NCI-H460 (cell line): ENCODE measurements at regions not wholly inside any gene's neighbourhood (a gene's known extent, or its start where the extent isn't known, plus 50 kb on each side); places are given as distances from the start of the nearest gene placed in this dataset.
"Not testable (repeated sequence)": the region's sequence is repeated elsewhere in the genome, so short reads cannot be mapped to it uniquely, and the experiment has no call there.

ENCODE experiments used
- DNase-seq: peaks from one replicate; pipeline ENCODE4 v3.0.0-alpha.2; 2016; ENCODE audit warnings: low read depth; ENCODE audit errors: extremely low read depth

DNA sequence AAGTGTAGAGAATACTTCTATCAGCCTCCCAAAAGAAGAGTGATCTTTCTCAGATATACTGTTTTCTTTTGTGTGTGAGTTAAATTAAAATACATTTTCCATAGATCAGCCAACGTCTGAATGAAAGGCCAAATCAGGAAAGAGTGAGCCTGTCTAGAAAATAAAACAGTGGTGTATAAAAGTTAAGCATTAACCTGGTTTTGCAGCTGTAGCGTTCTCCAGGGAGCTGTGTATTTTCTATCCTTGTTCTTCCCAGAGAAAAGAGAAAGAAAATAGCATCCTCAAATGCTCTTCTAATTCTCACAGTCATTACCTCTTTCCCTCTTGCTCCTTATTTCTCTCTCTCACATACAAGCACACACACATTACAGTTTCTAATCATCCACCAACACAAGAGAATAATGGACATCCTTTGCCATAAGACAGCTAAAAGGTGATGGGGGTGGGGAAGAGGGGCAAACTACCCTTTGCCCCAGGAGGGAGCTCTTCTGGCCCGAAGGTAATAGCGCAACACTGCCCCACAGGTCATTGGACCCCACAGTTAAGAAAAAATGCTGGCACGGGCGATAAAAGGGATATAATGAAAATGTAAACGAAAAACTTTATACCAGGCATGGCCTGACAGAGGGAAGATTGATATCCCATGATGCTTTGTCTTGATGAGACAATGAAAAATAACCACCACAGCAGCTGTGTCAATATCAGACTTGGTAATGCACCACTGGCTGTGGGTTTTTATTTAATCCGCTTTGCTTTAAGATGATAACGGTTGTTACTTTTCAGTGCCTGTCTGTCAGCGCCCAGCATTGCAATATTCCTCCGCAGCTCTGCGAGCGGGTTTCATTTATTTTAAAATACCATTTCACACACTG is 150.3 kb downstream of the NUF2 start:
- DNase-seq = no peak

- DNase-seq = no peak
Observed at GRCh38 chr1:163472651-163473248, 151.0 kb downstream of the NUF2 start.

DNA sequence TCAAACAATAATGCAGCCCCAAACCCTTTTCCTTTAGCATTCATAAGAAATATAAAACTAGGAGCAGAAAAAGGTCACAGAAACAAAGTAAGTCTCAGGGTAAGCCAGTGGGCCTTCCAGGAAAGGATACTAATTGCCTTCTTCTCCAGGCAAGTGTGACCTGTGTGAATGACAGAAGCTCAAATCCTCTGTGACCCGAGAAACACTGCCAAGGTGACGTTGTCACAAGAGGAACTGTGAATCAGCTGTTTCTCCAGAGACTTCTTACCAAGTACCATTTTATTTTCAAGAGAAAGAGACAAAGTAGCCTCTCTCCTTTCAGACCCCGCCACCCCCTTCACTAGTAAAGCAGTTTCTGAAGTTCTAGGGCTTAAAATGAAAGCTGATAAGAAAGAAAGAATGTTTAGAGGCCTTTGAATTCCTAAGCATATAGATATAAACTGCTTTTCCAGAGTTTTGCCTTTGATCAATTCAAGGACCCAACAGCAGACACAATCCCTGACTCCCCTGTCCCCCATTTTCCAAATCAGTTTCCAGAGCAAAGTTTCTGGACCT is 155.6 kb downstream of the NUF2 start:
- DNase-seq = no peak

DNA sequence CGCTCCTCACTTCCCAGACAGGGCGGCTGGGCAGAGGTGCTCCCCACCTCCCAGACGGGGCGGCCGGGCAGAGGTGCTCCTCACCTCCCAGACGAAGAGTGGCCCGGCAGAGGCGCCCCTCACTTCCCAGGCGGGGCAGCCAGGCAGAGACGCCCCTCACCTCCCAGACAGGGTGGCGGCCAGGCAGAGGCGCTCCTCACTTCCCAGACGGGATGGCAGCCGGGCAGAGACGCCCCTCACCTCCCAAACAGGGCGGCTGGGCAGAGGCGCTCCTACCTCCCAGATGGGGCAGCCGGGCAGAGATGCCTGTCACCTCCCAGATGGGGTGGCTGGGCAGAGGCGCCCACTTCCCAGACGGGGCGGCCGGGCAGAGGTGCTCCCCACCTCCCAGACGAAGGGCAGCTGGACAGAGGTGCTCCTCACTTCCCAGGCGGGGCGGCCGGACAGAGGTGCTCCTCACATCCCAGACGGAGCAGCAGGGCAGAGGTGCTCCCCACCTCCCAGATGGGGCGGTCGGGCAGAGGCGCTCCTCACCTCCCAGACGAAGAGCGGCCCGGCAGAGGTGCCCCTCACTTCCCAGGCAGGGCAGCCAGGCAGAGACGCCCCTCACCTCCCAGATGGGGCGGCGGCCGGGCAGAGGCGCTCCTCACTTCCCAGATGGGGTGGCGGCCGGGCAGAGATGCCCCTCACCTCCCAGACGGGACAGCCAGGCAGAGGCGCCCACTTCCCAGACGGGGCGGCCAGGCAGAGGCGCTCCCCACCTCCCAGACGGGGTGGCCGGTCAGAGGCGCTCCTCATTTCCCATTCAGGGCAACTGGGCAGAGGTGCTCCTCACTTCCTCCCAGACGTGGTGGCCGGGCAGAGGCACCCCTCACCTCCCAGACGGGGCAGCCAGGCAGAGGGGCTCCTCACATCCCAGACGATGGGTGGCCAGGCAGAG is 176.9 kb downstream of the NUF2 start:
- not testable (repeated sequence) for DNase-seq

- no peak for DNase-seq
Observed at GRCh38 chr1:163504331-163504978, 182.7 kb downstream of the NUF2 start.

- no peak for DNase-seq
Observed at GRCh38 chr1:163509114-163509513, 187.4 kb downstream of the NUF2 start.

GRCh38 chr1:163512349-163512989 is 190.7 kb downstream of the NUF2 start:
- no peak for DNase-seq

- no peak for DNase-seq
Observed at GRCh38 chr1:163523375-163524029, 201.7 kb downstream of the NUF2 start.

- DNase-seq = peak; percentile 36
Observed at GRCh38 chr1:163528710-163529348, 207.1 kb downstream of the NUF2 start.

GRCh38 chr1:163531345-163531744 is 209.6 kb downstream of the NUF2 start:
- DNase-seq = no peak

DNA sequence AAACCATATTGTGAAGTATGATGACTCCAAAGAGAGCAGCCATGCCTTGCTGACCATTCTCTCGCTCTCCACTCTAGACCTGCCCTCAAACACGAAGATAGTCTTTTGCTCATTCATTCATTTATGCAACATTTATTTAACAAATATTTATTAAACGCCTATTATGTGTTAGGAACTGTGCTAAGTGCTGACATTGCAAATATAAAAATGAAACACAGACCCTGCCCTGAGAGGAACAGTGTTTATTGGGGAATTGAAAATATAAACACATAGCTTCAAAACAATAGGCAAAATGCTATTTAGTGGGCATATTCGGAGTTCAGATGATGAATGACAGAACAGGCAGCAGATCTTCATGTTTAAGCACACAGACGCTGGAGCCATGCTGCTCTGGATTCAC is 213.6 kb downstream of the NUF2 start:
- DNase-seq = no peak

GRCh38 chr1:163535807-163536206 is 214.1 kb downstream of the NUF2 start:
- peak; percentile 52 for DNase-seq

DNA sequence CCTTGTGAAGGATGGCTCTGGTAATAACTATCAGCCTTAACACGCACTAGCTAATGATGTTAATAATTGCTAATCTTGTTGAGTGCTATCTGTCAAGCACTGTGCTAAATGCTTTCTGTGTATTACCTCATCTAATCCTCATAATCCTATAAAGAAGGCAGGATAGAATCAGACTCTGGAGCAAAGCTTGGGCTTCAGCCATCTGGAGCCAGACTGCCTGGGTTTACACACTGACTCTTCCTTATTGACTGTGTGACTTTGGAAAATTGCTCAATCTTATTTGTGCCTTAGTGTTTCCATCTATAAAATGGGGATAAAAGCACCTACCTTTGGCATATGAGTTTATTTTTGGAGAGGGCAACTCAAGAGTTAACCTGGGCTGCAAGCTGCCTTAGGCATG is 216.1 kb downstream of the NUF2 start:
- no peak for DNase-seq

DNA sequence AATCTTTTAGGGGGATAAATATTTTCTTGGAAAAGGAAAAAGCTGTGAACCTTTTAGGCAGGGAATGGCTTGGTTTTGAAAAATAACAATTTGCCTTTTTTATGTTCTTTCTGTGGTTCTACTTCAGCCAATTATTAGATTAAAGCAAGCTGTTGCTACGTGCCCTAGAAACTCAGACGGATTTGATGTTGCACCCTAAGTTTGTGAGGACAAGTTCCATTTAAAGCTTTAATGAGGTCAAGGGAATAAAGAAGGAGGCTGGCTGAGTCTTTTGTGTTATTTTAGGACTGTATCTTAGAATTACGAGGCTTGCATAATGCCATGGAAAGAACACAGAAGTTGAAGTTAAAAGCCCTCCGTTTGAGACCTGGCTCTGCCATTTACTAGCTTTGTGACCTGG is 216.9 kb downstream of the NUF2 start:
- no peak for DNase-seq

DNA sequence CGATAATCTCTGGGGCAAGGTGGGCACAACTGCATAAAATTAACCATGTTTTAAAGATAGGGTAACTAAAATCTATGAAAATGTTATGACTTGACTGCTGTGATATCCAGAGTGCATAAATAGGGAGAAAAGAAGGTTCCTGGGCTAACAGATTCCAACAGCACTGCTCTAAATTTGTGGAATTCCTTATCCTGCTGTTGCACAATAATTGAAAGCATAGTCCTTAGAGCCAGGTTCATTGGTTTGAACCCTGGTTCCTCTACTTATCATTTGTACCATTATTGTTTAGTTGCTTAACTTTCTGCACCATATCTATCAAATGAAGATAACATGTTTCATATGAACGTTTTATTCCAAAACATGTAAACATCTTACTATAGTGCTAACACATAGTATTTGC is 219.0 kb downstream of the NUF2 start:
- DNase-seq = no peak

GRCh38 chr1:163544441-163544840 is 222.7 kb downstream of the NUF2 start:
- no peak for DNase-seq

DNA sequence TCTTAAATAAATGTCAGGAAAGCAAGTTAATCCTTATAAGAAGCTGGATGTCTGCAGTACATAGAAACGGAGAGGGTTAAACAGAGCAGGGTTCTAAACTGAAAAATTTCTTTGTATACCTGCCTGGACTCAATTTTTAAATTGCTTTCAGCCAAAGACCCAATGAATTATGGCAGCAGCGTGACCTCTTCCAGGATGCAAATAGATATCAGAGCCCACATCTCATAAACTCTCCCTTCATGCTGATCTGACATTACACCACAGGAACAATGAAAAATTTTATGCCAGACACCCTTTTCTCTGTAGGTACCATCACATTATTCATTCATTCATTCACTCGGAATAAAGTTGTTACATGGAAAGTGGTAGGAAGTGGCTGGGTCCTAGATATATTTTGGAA is 236.4 kb downstream of the NUF2 start:
- no peak for DNase-seq

GRCh38 chr1:163561580-163562295 is 240.0 kb downstream of the NUF2 start:
- peak; percentile 27 for DNase-seq
